ENCODE measurements at regions not wholly inside any gene's neighbourhood (a gene's known extent, or its start where the extent isn't known, plus 50 kb on each side); places are given as distances from the start of the nearest gene placed in this dataset.

GRCh38 chr6:121608270-121608669 lies 172.8 kb downstream of the GJA1 start:
- no peak overlapping the region for H2AFZ ChIP-seq (ENCODE audit: low read depth, low read length)
- H3K9ac ChIP-seq (ENCODE audit: low read length), result no peak overlapping the region
- H4K20me1 ChIP-seq (ENCODE audit: insufficient read depth), result no peaks in the 10 kb centered on the region
- H3K9me2 ChIP-seq (ENCODE audit: insufficient read depth, low read length), result no peaks in the 10 kb centered on the region
- no peak overlapping the region for H3K4me2 ChIP-seq (ENCODE audit: low read length)
- no peaks in the 10 kb centered on the region for H3K9me3 ChIP-seq (ENCODE audit: low read length)
- no peak overlapping the region for H3K27ac ChIP-seq (ENCODE audit: low read length)
- TF ChIP-seq EZH2 (IDR thresholded peaks at IDR 0.05; ENCODE audit: borderline replicate concordance, insufficient read depth, low read length, poor library complexity, severe bottlenecking), result no peak
- no peak for TF ChIP-seq RAD21 (conservative IDR thresholded peaks at IDR 0.05)
- TF ChIP-seq CTCF (IDR thresholded peaks at IDR 0.05; ENCODE audit: poor library complexity, severe bottlenecking), result no peak
- H3K36me3 ChIP-seq (ENCODE audit: insufficient read depth, low read length), result no peaks in the 10 kb centered on the region
- H3K79me2 ChIP-seq (replicated peaks; ENCODE audit: insufficient read depth, low read length), result no peaks in the 10 kb centered on the region
- no peaks in the 10 kb centered on the region for H3F3A ChIP-seq (ENCODE audit: insufficient read depth, low read length, poor library complexity, severe bottlenecking)
- H3K4me3 ChIP-seq (ENCODE audit: low read length), result no peak overlapping the region
- no peaks in the 10 kb centered on the region for H3K27me3 ChIP-seq (ENCODE audit: insufficient read depth, low read depth, low read length)

- H3K79me2 ChIP-seq (replicated peaks; ENCODE audit: insufficient read depth, low read length), result no peaks in the 10 kb centered on the region
- no peaks in the 10 kb centered on the region for H3K9me2 ChIP-seq (ENCODE audit: insufficient read depth, low read length)
- no peak overlapping the region for H3K27ac ChIP-seq (ENCODE audit: low read length)
- no peak overlapping the region for H3K9ac ChIP-seq (ENCODE audit: low read length)
- H4K20me1 ChIP-seq (ENCODE audit: insufficient read depth), result no peaks in the 10 kb centered on the region
- H3K36me3 ChIP-seq (ENCODE audit: insufficient read depth, low read length), result no peaks in the 10 kb centered on the region
- H3K9me3 ChIP-seq (ENCODE audit: low read length), result no peaks in the 10 kb centered on the region
- no peak overlapping the region for H3K4me3 ChIP-seq (ENCODE audit: low read length)
- no peaks in the 10 kb centered on the region for H3K27me3 ChIP-seq (ENCODE audit: insufficient read depth, low read depth, low read length)
- no peak overlapping the region for H3K4me2 ChIP-seq (ENCODE audit: low read length)
- no peak for TF ChIP-seq TAF1 (IDR thresholded peaks at IDR 0.05; ENCODE audit: low read depth)
- TF ChIP-seq EP300 (conservative IDR thresholded peaks at IDR 0.05; ENCODE audit: poor library complexity, severe bottlenecking), result no peak
- TF ChIP-seq REST (IDR thresholded peaks at IDR 0.05; ENCODE audit: borderline replicate concordance), result no peak
- no peak for TF ChIP-seq CTCF (IDR thresholded peaks at IDR 0.05; ENCODE audit: poor library complexity, severe bottlenecking)
- no peak for TF ChIP-seq MXI1 (conservative IDR thresholded peaks at IDR 0.05; ENCODE audit: poor library complexity, severe bottlenecking)
- TF ChIP-seq RAD21 (conservative IDR thresholded peaks at IDR 0.05), result no peak
- no peak for TF ChIP-seq EZH2 (IDR thresholded peaks at IDR 0.05; ENCODE audit: borderline replicate concordance, insufficient read depth, low read length, poor library complexity, severe bottlenecking)
- no peak for TF ChIP-seq POLR2AphosphoS5 (IDR thresholded peaks at IDR 0.05)
- no peak for TF ChIP-seq SMC3 (conservative IDR thresholded peaks at IDR 0.05; ENCODE audit: poor library complexity)
- H2AFZ ChIP-seq (ENCODE audit: low read depth, low read length), result no peak overlapping the region
- H3F3A ChIP-seq (ENCODE audit: insufficient read depth, low read length, poor library complexity, severe bottlenecking), result no peaks in the 10 kb centered on the region
These were observed 173.8 kb downstream of the GJA1 start for GRCh38 chr6:121609281-121609680.
